Fibroblast of lung (primary cell): ENCODE measurements at regions not wholly inside any gene's neighbourhood (a gene's known extent, or its start where the extent isn't known, plus 50 kb on each side); places are given as distances from the start of the nearest gene placed in this dataset.

ENCODE experiments used
- EZH2 ChIP-seq: IDR thresholded peaks from 2 replicates; pipeline ENCODE4 v1.5.1; 2012; ENCODE audit warnings: low read length, control low read depth, mild to moderate bottlenecking; ENCODE audit errors: missing control alignments
- TF ChIP-seq, protein P1 (sequence below), 2 donors: IDR thresholded peaks in 1 of 2; conservative IDR thresholded peaks in 1 of 2; 1 replicate in 1 of 2; 2 replicates in 1 of 2; pipeline ENCODE4 v1.5.1; 2011 to 2012; ENCODE audit warnings: low read length in 2 of 2, control low read depth in 1 of 2, inconsistent platforms in 1 of 2, low read depth in 1 of 2, mild to moderate bottlenecking in 1 of 2

DNA sequence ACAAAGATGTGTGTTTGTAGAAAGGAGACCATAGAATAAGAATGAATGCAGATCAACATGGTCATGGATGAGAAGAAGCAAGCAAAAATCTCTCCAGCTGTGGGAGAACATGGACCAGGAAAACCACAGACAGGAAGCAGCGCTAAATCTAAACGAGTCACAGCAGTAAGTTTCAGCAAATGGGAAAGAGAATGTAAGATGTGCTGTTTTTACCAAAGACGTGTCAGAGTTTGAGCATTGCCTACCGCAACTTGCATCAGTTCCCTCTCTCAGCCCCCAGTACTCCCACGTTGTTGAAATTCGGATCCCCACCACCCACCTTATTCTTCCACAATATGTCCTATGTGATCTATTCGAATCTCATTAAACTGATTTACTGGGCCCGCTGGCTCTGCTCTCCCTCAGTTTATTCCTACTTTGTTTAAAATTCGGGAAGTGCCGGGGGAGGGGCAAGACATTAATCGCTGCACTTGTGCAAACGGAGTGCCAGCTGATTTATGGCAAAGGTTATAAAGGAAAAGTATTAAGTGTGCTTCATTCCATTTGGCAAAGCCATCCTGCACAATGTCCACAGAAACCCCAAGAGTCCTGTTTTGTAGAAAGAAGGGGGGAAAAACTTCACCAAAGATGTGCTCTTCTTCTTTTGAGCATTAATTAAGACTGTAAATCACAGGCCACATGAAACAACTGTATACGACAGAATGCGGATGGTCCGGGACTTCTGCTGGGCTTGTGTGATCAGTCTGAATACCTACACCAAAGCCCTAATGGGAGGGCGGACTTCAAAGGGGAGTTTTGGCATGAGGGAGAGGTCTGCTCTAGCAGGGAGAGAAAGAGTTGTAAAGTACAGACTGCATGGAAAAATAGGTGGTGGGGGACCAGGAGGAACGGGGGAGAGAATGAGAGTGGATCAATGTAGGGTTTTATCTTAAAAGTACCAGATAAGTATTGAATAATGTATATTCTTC lies 59.1 kb upstream of the PRDM1 start:
- TF ChIP-seq, protein P1, sequence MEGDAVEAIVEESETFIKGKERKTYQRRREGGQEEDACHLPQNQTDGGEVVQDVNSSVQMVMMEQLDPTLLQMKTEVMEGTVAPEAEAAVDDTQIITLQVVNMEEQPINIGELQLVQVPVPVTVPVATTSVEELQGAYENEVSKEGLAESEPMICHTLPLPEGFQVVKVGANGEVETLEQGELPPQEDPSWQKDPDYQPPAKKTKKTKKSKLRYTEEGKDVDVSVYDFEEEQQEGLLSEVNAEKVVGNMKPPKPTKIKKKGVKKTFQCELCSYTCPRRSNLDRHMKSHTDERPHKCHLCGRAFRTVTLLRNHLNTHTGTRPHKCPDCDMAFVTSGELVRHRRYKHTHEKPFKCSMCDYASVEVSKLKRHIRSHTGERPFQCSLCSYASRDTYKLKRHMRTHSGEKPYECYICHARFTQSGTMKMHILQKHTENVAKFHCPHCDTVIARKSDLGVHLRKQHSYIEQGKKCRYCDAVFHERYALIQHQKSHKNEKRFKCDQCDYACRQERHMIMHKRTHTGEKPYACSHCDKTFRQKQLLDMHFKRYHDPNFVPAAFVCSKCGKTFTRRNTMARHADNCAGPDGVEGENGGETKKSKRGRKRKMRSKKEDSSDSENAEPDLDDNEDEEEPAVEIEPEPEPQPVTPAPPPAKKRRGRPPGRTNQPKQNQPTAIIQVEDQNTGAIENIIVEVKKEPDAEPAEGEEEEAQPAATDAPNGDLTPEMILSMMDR (conservative IDR thresholded peaks at IDR 0.05 in 1 of 2, IDR thresholded peaks at IDR 0.05 in 1 of 2; ENCODE audit: low read depth in 1 of 2, low read length in 2 of 2) = no peak
- TF ChIP-seq EZH2 = no peak
